ENCODE measurements at regions not wholly inside any gene's neighbourhood (a gene's known extent, or its start where the extent isn't known, plus 50 kb on each side); places are given as distances from the start of the nearest gene placed in this dataset.
A peak's percentile ranks its signal among the peaks of the same experiment; 100 is the strongest.

- Histone ChIP-seq H3K4me3 (replicated peaks in 1 of 3; ENCODE audit: low read depth in 2 of 3, low read length in 3 of 3) (no peak overlapping the region), H3K4me1 (ENCODE audit: control insufficient read depth in 1 of 2, insufficient read depth in 2 of 2, low read length in 2 of 2) (peaks cover 4 to 7% of the 10 kb centered on the region in 2 donors), H3K9me3 (replicated peaks in 1 of 2; ENCODE audit: control insufficient read depth in 1 of 2, insufficient read depth in 1 of 2, low read length in 2 of 2) (no peaks in the 10 kb centered on the region), H2AFZ (ENCODE audit: insufficient read depth, low read depth, low read length, poor library complexity, severe bottlenecking) (no peak overlapping the region), H3K27me3 (ENCODE audit: control insufficient read depth in 2 of 2, insufficient read depth in 2 of 2, low read length in 2 of 2) (no peaks in the 10 kb centered on the region), H4K20me1 (ENCODE audit: insufficient read depth, low read length) (no peaks in the 10 kb centered on the region), H3K36me3 (replicated peaks in 1 of 2; ENCODE audit: control insufficient read depth in 1 of 2, insufficient read depth in 2 of 2, low read length in 2 of 2) (no peaks in the 10 kb centered on the region), H3K79me2 (ENCODE audit: insufficient read depth, low read length) (no peaks in the 10 kb centered on the region), H3K9ac (ENCODE audit: insufficient read depth, low read length, poor library complexity, severe bottlenecking) (no peak overlapping the region), H3K4me2 (replicated peaks; ENCODE audit: extremely low read depth, low read length, poor library complexity, severe bottlenecking) (no peak overlapping the region), H3K27ac (ENCODE audit: low read depth in 1 of 2, low read length in 2 of 2) (no peak overlapping the region)
- peaks cover 18% of the 10 kb centered on the region for H3K4me1 Mint-ChIP-seq
- H3K27ac Mint-ChIP-seq: peak overlapping the region in 1 of 7 donors; percentile 32
- H3K4me3 Mint-ChIP-seq: no peak overlapping the region
- H3K9me3 Mint-ChIP-seq: peaks cover 0 to 4% (median 0%) of the 10 kb centered on the region in 7 donors
- H3K27me3 Mint-ChIP-seq (ENCODE audit: low read depth in 3 of 3): no peaks in the 10 kb centered on the region
- no peaks in the 10 kb centered on the region for H3K36me3 Mint-ChIP-seq
- DNase-seq: no peak
- intact Hi-C loops (cut with micrococcal nuclease): no loop called here
- no peak for TF ChIP-seq CTCF (IDR thresholded peaks at IDR 0.05)
- 93% methylated on average over 2 of the region's 3 CpGs for WGBS (ENCODE audit: insufficient coverage)
Measured at GRCh38 chr2:8267048-8267447, 414.8 kb upstream of the ID2 start.

- H3K9me3 Mint-ChIP-seq: peaks cover 0 to 4% (median 0%) of the 10 kb centered on the region in 7 donors
- no peak for DNase-seq
- no peaks in the 10 kb centered on the region for H3K27me3 ChIP-seq (ENCODE audit: control insufficient read depth in 2 of 2, insufficient read depth in 2 of 2, low read length in 2 of 2)
- H3K27ac Mint-ChIP-seq: no peak overlapping the region
- no peaks in the 10 kb centered on the region for H3K36me3 ChIP-seq (replicated peaks in 1 of 2; ENCODE audit: control insufficient read depth in 1 of 2, insufficient read depth in 2 of 2, low read length in 2 of 2)
- peaks cover 0 to 2% (median 0%) of the 10 kb centered on the region in 3 donors for H3K27me3 Mint-ChIP-seq (ENCODE audit: low read depth in 3 of 3)
- no peak overlapping the region for H3K4me3 Mint-ChIP-seq
- H3K36me3 Mint-ChIP-seq: no peaks in the 10 kb centered on the region
- H3K4me3 ChIP-seq (replicated peaks in 1 of 3; ENCODE audit: low read depth in 2 of 3, low read length in 3 of 3): no peak overlapping the region
- H3K4me1 Mint-ChIP-seq: peaks cover 18% of the 10 kb centered on the region
- H2AFZ ChIP-seq (ENCODE audit: insufficient read depth, low read depth, low read length, poor library complexity, severe bottlenecking): no peak overlapping the region
- H3K79me2 ChIP-seq (ENCODE audit: insufficient read depth, low read length): no peaks in the 10 kb centered on the region
- H3K9ac ChIP-seq (ENCODE audit: insufficient read depth, low read length, poor library complexity, severe bottlenecking): no peak overlapping the region
- H4K20me1 ChIP-seq (ENCODE audit: insufficient read depth, low read length): no peaks in the 10 kb centered on the region
- TF ChIP-seq CTCF (IDR thresholded peaks at IDR 0.05): no peak
- 92% methylated on average over 2 of the region's 3 CpGs for WGBS (ENCODE audit: insufficient coverage)
- H3K4me2 ChIP-seq (replicated peaks; ENCODE audit: extremely low read depth, low read length, poor library complexity, severe bottlenecking): no peak overlapping the region
- intact Hi-C loops (cut with micrococcal nuclease): no loop called here
- H3K27ac ChIP-seq (ENCODE audit: low read depth in 1 of 2, low read length in 2 of 2): no peak overlapping the region
- H3K4me1 ChIP-seq (ENCODE audit: control insufficient read depth in 1 of 2, insufficient read depth in 2 of 2, low read length in 2 of 2): peaks cover 4 to 7% of the 10 kb centered on the region in 2 donors
- H3K9me3 ChIP-seq (replicated peaks in 1 of 2; ENCODE audit: control insufficient read depth in 1 of 2, insufficient read depth in 1 of 2, low read length in 2 of 2): no peaks in the 10 kb centered on the region
Measured at GRCh38 chr2:8267721-8268120, 414.1 kb upstream of the ID2 start.

All from CD14-positive monocyte (primary cell).